ENCODE measurements at regions not wholly inside any gene's neighbourhood (a gene's known extent, or its start where the extent isn't known, plus 50 kb on each side); places are given as distances from the start of the nearest gene placed in this dataset.
A peak's percentile ranks its signal among the peaks of the same experiment; 100 is the strongest.
"Not testable (repeated sequence)": the region's sequence is repeated elsewhere in the genome, so short reads cannot be mapped to it uniquely, and the experiment has no call there.

DNA sequence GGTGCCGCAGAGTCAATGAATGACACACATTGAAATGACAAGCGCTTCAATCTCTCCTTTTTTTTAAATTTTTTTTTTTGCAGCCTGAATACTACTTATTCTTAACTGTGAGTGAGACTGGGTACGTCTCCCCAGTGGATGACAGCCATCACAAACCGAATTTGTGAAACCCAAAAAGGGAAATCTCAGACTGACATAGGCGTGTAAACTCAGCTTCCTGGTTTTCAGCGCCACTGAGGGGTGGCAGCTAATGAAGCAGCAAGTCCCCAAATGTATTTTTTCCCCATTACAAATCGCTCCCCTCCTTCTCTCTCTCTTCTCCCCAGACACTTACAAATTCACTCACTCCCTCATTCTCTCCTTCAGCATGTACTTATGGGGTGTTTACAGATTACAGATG, 196.0 kb downstream of the MAF start:
- no peak for DNase-seq (ENCODE audit: low read depth)

DNA sequence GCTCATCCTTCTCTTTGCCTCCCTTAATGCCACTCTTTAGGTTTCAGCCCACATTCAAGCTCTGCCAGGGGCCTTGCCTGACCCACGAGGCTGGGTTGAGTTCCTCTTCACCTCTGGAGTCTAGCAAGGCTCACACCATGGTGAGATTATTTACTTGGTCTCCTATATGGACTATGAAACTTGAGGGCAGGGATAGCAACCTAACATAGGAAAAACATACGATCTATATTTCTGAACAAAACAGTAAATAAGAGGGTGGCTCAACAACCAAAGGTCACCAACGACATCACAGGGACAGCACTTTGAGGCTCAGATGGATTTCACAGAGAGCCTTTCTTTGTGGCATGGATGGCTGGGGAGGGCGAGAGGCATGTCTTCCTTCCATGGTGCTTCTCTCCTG, 197.0 kb downstream of the MAF start:
- DNase-seq (ENCODE audit: low read depth), result no peak

DNA sequence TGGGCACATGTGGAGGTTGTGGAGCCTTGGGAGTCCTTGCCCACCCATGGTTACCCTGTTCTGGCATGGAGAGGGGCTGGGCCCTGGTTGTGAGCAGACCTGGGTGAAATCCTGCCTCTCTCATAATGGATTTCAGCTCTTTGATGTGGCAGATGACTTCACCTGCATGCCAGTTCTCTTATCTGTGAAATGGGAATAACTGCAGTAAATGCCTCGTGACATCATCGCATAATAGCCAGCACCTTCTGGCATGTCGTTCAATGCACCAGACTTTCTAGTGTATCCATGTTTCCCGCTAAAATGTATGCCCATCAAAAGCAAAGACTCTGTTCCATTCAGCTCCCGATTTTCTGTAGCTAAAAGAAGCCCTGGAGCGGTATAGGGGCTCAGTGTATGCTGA, 197.6 kb downstream of the MAF start:
- no peak for DNase-seq (ENCODE audit: low read depth)

DNA sequence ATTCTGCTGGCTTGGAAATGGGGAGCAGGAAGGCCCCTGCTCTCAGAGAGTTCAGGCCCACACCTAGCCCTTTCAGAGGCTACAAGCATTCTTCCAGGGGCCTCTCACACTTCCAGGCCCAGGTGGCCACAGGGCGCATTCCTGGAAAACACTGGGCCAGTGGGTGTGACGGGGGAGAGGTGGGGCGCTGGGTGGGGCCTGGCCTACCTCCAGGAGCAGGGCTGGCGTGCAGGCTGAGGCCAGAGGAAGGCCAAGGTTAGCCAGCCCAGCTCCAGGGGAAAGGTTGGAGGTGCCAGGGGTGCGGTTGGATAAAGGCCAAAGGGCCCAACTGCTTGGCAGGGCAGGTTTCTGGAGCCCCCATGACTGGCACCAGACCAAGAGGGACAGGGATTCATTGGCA, 198.2 kb downstream of the MAF start:
- no peak for DNase-seq (ENCODE audit: low read depth)

DNA sequence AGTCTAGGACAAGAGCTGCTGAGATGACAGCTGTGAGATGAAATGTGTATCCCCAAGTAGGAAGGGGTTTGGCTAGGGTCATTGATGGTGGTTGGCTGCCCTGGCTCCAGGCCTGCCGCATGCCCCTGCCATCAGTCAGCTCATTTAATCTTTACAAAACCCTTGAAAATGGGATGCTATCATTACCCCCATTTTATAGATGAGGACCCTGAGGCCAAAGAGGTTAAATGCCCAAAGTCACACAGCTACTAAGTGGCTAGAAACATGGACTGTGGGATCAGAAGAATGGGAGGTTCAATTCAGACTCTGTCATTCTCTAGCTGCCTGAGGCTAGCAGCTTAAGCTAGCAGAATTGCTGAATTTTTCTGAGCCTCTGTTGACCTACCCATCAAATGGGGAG, 198.8 kb downstream of the MAF start:
- no peak for DNase-seq (ENCODE audit: low read depth)

DNA sequence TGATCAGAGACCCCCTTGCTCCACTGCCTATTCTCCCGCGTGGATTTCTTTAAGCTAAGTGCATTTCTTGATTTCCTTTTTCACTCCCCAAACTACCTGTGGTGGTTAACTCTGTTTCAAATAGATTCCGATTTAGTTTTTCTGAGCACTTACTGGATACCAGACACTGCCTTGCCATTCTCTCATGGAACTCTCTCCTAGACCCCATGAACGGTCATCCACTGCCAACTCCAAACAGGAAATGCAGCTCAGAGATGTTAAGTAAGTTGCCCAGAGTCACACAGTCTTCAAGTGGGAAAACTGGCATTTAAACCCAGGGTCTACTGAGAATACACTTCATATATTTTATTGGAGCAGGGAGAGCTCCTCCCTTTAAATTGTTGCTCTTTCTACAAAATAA, 199.4 kb downstream of the MAF start:
- no peak for DNase-seq (ENCODE audit: low read depth)

DNA sequence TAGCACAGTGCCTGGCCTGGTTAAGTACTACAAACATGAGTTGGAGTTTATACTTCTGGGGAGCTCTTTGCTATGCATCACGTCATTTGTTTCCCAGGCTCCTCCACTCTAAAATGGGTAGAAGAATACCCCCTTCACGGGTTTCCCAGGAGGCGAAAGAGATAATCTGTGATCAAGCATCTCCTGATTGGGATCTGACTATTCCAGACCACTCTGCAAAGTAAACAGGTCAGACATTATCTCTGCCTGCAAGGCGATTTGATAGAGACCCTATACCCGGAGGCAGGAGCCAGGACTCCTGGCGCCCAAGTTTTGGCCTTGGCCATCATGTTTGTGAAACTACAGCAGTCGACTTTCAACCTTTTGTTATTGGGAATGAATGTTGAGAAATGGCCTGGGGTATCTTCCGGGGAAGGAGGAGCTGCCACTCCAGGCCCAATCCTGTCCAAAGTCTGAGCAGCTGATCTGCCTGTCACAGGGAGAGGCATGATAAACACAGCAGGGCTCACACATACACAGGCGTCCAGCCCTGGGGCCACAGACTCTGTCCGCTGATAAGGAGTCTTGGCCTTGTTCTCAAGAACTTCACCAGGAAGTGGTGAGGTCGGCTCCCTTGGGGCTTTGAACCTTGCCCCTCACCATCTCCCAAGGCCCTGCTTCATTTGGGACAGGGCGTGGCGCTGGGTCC, 199.9 kb downstream of the MAF start:
- DNase-seq (ENCODE audit: low read depth), result no peak

DNA sequence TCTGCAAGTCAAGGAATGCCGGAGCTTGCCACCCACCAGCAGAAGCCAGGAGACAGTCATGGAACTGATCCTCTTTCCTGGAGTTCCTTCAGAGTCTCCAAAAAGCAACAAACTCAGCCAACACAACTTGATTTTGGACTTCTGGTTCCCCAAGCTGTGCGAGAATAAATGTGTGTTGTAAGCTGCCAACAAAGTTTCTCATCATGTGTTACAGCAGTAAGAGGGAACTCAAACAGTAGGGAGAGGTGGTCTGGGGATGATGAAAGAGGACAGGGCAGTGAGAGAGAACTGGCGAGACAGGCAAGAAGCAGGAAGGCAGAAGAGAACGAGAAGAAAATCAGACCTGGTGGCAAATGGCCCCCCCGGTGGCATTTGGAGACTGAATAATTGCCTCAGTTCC, 204.9 kb downstream of the MAF start:
- DNase-seq (ENCODE audit: low read depth), result no peak

DNA sequence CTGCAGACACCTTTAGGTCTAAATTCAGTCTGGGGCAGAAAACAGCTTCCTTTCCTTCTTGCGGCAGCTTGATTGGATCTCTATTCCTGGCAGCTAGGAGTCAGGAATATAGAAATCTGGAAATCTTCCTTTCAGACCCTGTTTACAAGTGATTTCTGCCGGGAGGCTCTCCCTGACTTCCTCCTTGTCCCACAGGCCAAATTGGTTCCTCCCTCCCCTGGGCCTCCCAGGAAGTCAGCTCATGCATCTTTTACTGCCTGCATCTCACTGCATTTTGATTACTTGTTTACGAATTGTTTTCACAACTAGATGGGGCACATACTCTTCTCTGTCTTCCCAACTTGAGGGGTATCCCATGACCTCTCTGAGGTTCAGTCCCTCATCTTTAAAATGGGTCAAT, 206.3 kb downstream of the MAF start:
- DNase-seq (ENCODE audit: low read depth), result no peak

DNA sequence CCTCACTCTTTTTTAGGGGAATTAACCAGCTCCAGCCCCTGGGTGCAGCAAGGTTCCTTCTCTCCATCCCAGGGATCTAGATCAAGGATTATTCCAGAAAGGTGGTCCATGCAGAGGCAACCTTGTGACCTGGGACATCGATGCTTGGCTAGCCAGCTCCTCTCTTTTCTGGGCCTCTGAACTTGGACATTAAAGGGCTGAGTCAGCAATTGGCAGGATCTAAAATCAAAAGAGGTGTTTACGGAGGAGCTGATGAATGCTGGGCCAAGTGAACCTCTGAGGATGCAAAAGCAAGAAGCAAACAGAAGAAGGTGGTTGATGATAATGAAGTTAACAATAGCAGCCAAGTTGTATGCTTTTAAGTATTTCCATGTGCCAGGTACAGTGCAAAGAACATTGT, 207.0 kb downstream of the MAF start:
- no peak for DNase-seq (ENCODE audit: low read depth)

DNA sequence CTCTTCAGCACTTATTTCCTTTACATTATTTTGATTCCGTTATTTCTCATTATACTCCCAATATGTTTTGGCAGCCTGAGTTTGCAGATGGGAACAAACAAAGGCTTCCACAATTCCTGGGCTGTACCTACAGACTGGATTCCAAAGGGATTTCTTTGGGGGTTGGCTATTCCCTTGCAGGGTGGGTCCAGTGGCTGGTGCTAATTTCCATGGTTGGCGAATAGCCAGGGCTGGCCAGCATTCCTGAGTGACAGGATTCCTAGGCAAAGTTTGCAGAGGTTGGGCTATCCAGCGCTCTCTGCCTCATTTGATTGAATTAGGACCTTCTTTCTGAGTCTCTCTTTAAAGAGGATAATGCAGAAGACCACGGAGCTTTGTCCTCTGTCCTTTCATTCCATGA, 207.4 kb downstream of the MAF start:
- DNase-seq (ENCODE audit: low read depth), result no peak

DNA sequence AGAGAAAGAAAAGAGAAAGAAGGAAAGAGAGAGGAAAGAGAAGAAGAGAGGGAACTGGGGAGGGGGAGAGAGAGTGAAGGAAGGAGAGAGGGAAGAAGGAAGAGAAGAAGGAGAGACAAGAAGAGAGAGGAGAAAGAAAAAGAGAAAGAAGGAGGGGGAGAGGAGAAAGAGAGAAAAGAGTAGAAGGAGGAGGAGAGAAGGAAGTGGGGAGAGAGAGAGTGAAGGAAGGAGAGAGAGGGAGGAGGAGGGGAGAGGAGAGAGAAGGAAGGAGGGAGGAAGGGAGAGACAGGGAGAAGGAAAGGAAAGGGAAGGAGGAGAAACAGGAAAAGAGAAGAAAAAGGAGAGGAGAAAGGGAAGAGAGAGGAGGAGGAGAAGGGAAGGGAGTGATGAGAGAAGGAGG, 208.5 kb downstream of the MAF start:
- DNase-seq (ENCODE audit: low read depth), result no peak

DNA sequence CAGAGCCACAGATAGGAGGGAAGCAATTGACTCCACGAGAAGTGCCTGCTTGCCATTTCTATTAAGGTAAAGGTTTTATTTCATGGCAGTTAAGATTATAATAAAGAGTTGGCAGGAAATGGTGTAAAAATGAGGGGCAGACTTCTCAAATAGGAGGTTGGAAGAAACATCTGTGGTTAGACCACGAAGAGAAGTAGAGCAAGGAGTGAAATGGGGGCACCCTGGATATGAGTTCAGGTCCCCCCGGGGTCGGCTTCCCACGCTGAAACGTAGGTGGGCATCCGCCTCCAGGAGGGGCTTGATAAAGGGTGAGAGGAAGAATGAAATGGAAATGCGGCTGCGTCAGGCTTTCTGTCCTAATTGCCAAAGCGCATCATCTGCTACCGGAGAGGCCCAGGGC, 209.1 kb downstream of the MAF start:
- no peak for DNase-seq (ENCODE audit: low read depth)

DNA sequence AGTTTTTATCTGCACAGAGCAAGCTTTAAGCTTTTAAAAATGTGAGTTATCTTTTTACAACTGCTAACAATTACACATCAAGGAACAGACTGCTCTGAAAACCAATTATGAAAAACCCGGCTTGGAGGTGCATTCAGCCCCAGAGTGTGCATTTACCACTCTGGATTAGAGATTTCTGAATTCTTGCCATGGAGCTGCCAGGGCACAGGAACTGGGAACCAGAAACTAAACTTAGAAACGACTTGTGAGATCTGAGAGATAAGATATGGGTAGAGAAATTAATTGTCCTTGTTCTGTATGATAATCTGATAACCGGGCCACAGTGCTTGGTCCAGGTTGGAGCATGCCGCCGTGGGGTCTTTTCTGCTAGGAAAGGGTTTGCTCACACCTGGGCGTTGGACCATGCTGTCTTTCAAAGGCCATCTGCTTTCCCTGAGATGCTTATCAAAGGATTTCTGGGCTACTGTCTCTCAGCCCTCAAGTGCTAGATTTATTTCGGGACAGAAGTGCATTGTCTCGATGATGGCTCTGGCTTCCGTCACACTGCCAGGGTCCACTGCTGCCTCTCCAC, 210.0 kb downstream of the MAF start:
- no peak for DNase-seq (ENCODE audit: low read depth)

DNA sequence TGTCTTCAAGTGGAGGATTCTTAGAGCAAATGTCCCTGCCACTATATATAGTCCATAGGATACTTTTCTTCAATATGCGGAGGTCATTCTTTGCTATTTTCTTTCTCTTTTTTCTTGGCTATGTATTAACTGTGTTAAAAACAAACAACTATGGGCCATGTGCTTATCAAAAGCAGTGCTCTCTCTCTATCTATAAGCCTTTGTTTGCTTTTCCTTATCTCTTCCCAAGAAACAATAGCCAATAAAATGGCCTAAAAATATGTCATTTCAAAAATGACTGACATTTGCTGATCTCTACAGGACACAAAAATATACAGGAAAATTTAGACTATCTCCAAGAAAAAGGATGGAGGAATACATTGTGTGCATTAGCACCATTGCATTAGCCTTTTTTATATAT, 212.1 kb downstream of the MAF start:
- DNase-seq (ENCODE audit: low read depth), result no peak

DNA sequence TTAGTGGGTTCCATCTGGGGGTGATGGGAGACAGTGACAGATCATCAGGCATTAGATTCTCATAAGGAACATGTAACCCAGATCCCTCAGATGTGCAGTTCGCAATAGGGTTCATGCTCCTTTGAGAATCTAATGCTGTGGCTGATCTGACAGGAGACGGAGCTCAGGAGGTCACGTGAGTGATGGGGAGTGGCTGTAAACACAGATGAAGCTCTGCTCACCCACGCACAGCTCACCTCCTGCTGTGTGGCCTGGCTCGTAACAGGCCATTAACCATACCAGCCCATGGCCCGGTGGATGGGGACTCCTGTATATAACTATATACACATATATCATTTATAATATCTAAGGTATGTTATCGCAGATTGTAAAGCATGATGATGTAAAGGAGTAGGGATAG, 214.2 kb downstream of the MAF start:
- no peak for DNase-seq (ENCODE audit: low read depth)

DNA sequence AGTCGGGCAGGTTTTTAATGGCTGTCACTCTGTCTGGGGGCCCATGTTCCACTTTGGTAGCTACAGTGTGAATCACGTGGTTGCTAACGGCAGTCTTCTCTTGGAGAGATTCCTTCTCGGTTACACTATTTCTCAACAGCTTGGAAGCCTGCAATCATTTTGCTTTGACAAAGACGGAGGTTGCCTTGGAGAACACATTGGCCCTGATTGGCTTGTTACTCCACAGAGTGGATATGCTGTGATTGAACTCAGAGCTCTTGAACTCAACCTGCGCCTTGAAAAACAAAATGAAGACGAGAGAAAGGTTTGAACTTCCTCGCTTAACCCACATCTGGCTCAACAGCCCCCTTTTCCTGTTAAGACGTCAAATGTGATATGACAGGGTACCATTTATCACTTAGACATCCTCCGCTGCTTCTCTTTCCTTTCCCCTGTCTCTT, 218.9 kb downstream of the MAF start:
- no peak for DNase-seq (ENCODE audit: low read depth)

DNA sequence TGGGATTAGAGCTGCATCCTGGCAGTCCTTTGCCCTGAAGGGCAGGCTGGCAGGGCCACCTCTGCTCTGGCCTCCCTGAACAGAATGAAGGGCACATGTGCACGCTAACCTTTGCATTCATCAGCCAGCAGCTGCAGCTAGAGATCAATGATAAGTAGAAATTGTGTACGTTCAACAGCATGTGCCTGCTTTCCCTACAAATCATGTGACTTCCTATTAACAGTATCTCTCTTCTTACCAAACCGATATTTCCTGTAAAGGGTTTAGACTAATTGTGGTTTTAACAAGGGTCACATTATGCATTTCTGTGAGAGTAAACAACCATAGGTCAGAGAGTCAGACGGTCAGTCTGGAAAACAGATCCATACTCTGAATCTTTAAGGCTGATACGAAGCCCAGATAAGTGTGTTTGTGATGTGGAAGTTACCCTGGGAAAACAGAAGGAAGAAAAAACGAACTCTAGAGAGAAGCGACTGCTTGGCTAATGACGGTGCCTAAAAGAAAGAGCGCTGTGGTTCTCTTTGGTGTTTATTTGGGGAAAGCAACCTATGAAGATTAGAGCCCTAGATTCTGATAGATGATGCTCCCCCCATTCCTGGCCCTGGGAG, 219.4 kb downstream of the MAF start:
- no peak for DNase-seq (ENCODE audit: low read depth)

DNA sequence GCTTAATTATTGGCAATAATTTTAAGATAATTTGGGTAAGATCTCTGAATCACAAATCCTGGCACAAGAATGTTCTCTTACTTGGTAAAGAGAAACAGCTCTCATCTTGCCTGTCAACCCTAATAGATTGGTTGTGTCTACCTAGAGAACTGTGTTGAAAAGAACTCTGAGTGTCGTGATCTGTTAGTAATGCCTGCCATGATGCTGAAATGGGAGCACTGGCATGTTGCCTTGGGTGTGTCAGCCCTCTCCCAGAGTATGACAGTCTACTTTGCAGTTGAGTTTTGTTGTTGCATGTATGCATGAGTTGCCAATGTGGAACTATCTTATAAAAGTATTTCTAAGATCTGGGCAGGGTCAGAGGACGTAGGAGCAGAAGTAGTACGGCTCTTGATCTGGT, 221.4 kb downstream of the MAF start:
- DNase-seq (ENCODE audit: low read depth), result no peak

DNA sequence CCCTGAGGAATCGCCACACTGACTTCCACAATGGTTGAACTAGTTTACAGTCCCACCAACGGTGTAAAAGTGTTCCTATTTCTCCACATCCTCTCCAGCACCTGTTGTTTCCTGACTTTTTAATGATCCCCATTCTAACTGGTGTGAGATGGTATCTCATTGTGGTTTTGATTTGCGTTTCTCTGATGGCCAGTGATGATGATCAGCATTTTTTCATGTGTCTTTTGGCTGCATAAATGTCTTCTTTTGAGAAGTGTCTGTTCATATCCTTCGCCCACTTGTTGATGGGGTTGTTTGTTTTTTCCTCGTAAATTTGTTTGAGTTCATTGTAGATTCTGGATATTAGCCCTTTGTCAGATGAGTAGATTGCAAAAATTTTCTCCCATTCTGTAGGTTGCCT, 223.5 kb downstream of the MAF start:
- not testable (repeated sequence) for DNase-seq (ENCODE audit: low read depth)

DNA sequence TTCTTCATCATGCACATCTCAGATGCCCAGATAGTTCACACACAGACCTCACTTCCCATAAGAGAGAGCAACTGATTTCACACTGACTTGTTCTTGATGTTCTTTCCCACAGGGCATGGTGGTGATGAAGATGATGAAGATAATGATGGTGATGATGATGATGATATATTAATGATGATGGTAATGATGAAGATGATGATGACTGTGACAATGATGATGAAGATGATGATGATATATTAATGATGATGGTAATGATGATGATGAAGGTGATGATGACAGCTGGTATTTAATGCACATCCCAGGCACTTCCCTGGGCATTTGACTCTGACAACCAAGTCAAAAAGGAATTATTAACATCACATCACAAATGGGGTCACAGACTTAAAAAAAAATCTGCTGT, 225.2 kb downstream of the MAF start:
- DNase-seq (ENCODE audit: low read depth), result no peak

DNA sequence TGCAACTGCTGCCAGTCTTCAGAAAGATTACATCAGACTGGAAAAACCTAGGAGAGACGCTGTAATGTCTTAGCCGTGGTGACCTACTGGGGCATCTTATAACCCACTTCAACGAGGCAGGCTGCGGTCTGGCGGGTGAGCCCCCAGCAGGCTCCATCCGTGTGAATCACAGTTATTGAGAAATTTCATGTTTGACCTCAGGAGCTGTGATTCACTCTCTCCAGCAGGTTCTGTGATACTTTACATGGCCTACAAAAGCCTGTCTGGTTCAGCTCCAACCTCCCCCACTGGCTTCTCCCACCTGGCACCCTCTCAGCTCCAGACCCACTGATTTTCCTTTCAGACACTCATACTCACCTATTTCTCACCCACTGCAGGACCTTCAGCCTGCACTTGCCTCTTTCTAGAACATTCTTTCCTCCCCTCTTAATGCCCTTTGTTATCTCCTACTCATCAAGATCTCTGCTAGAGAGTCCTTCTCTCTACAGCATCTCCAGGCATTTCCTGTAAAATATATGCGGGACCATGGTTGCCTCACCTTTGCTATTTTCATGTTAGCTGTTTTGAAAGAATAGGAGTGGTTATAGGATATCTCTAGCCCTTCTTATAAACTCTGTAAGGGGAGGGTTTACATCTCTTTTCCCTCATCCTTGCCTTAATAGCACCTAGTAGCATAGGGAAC, 227.9 kb downstream of the MAF start:
- DNase-seq (ENCODE audit: low read depth), result peak; percentile 0

DNA sequence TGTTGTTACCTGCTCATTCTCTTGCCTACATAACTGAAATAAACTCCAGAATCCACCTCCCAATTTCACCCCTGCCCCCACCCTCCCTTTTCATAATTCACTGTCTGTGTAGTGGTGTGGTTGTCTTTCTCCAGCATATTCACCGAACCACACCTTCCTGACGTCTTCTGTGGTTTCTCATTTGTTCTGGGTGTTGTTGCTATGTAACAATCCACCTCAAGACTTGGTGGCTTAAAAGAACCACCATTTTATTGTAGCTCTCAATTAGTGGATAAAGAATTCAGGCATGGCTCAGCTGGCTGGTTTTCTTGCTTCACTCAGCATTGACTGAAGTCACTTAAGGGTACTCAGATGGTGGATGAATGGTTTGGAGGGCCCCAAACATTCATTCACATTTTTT, 229.8 kb downstream of the MAF start:
- DNase-seq (ENCODE audit: low read depth), result no peak
